IMR-90 (cell line): ENCODE measurements at regions not wholly inside any gene's neighbourhood (a gene's known extent, or its start where the extent isn't known, plus 50 kb on each side); places are given as distances from the start of the nearest gene placed in this dataset.

Experiments used
- CEBPB ChIP-seq: IDR thresholded peaks from 2 replicates; pipeline ENCODE4 v1.6.1; 2012; ENCODE audit warnings: low read depth, low read length, improper control_type of control experiment
- FOS ChIP-seq: fragments of 150-350 bp; IDR thresholded peaks from 2 replicates; pipeline ENCODE4 v1.6.1; 2016; ENCODE audit warnings: low read depth, low read length
- MAZ ChIP-seq: IDR thresholded peaks from 2 replicates; pipeline ENCODE4 v1.6.1; 2012; ENCODE audit warnings: low read depth, mild to moderate bottlenecking, low read length, improper control_type of control experiment, moderate library complexity, borderline replicate concordance
- NFE2L2 ChIP-seq: fragments of 150-350 bp; IDR thresholded peaks from 2 replicates; pipeline ENCODE4 v1.6.1; 2016; ENCODE audit warnings: low read depth, mild to moderate bottlenecking, low read length
- POLR2A ChIP-seq: IDR thresholded peaks from 2 replicates; pipeline ENCODE4 v1.6.1; 2012; ENCODE audit warnings: mild to moderate bottlenecking, low read depth, low read length
- RAD21 ChIP-seq: IDR thresholded peaks from 2 replicates; pipeline ENCODE4 v1.6.1; 2012; ENCODE audit warnings: low read length, improper control_type of control experiment
- RCOR1 ChIP-seq: IDR thresholded peaks from 2 replicates; pipeline ENCODE4 v1.6.1; 2012; ENCODE audit warnings: mild to moderate bottlenecking, low read length, improper control_type of control experiment; ENCODE audit not compliant: insufficient replicate concordance
- SMC3 ChIP-seq: fragments of 150-350 bp; IDR thresholded peaks from 2 replicates; pipeline ENCODE4 v1.6.1; 2016; ENCODE audit warnings: low read depth, mild to moderate bottlenecking, antibody characterized with exemption, low read length, moderate library complexity
- TF ChIP-seq, protein P1 (sequence below): conservative IDR thresholded peaks from 2 replicates; pipeline ENCODE4 v1.5.1; 2012; ENCODE audit warnings: mild to moderate bottlenecking, low read depth, low read length, improper control_type of control experiment
- TF ChIP-seq, protein P2 (sequence below): fragments of 150-350 bp; IDR thresholded peaks from 2 replicates; pipeline ENCODE4 v1.6.1; 2017; ENCODE audit warnings: mild to moderate bottlenecking, antibody characterized with exemption, low read length, low read depth

GRCh38 chr1:188611432-188611831, 1782.7 kb downstream of the PLA2G4A start:
- TF ChIP-seq, protein P1, sequence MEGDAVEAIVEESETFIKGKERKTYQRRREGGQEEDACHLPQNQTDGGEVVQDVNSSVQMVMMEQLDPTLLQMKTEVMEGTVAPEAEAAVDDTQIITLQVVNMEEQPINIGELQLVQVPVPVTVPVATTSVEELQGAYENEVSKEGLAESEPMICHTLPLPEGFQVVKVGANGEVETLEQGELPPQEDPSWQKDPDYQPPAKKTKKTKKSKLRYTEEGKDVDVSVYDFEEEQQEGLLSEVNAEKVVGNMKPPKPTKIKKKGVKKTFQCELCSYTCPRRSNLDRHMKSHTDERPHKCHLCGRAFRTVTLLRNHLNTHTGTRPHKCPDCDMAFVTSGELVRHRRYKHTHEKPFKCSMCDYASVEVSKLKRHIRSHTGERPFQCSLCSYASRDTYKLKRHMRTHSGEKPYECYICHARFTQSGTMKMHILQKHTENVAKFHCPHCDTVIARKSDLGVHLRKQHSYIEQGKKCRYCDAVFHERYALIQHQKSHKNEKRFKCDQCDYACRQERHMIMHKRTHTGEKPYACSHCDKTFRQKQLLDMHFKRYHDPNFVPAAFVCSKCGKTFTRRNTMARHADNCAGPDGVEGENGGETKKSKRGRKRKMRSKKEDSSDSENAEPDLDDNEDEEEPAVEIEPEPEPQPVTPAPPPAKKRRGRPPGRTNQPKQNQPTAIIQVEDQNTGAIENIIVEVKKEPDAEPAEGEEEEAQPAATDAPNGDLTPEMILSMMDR: no peak
- no peak for TF ChIP-seq CEBPB
- TF ChIP-seq RCOR1: no peak
- TF ChIP-seq POLR2A: no peak
- no peak for TF ChIP-seq RAD21
- no peak for TF ChIP-seq NFE2L2
- TF ChIP-seq, protein P2, sequence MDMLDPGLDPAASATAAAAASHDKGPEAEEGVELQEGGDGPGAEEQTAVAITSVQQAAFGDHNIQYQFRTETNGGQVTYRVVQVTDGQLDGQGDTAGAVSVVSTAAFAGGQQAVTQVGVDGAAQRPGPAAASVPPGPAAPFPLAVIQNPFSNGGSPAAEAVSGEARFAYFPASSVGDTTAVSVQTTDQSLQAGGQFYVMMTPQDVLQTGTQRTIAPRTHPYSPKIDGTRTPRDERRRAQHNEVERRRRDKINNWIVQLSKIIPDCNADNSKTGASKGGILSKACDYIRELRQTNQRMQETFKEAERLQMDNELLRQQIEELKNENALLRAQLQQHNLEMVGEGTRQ: no peak
- TF ChIP-seq SMC3: no peak
- TF ChIP-seq FOS: no peak
- no peak for TF ChIP-seq MAZ
